ENCODE measurements at regions not wholly inside any gene's neighbourhood (a gene's known extent, or its start where the extent isn't known, plus 50 kb on each side); places are given as distances from the start of the nearest gene placed in this dataset.

GRCh38 chr3:18791752-18792151, 356.6 kb upstream of the KCNH8 start:
- TF ChIP-seq, protein P1, sequence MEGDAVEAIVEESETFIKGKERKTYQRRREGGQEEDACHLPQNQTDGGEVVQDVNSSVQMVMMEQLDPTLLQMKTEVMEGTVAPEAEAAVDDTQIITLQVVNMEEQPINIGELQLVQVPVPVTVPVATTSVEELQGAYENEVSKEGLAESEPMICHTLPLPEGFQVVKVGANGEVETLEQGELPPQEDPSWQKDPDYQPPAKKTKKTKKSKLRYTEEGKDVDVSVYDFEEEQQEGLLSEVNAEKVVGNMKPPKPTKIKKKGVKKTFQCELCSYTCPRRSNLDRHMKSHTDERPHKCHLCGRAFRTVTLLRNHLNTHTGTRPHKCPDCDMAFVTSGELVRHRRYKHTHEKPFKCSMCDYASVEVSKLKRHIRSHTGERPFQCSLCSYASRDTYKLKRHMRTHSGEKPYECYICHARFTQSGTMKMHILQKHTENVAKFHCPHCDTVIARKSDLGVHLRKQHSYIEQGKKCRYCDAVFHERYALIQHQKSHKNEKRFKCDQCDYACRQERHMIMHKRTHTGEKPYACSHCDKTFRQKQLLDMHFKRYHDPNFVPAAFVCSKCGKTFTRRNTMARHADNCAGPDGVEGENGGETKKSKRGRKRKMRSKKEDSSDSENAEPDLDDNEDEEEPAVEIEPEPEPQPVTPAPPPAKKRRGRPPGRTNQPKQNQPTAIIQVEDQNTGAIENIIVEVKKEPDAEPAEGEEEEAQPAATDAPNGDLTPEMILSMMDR (IDR thresholded peaks at IDR 0.05), result no peak
- no peak for TF ChIP-seq POLR2A (IDR thresholded peaks at IDR 0.05)

Data from esophagus squamous epithelium (tissue), 4 donors.